Tibial nerve (tissue), 4 donors: ENCODE measurements at regions not wholly inside any gene's neighbourhood (a gene's known extent, or its start where the extent isn't known, plus 50 kb on each side); places are given as distances from the start of the nearest gene placed in this dataset.

Source experiments
- CTCF ChIP-seq, 5 experiments: fragments of 200-600 bp in 3 of 5; fragments of 450-650 bp in 2 of 5; sonication (generic) in 3 of 5; IDR thresholded peaks; one replicate each; pipeline ENCODE4 v1.5.1; 2016 to 2019; ENCODE audit warnings: antibody characterized with exemption in 5 of 5, mild to moderate bottlenecking in 3 of 5, moderate library complexity in 2 of 5
- EP300 ChIP-seq, 2 donors: sonication (generic); formaldehyde crosslinking; IDR thresholded peaks; one replicate each; pipeline ENCODE4 v1.6.1; 2017; ENCODE audit warnings: antibody characterized with exemption in 2 of 2, mild to moderate bottlenecking in 1 of 2
- POLR2A ChIP-seq, 2 donors: fragments of 450-650 bp; IDR thresholded peaks; one replicate each; pipeline ENCODE4 v1.6.1; 2017; ENCODE audit warnings: antibody characterized with exemption in 2 of 2, mild to moderate bottlenecking in 2 of 2, moderate library complexity in 2 of 2

GRCh38 chr9:13684656-13685055 is 405.2 kb upstream of the MPDZ start:
- TF ChIP-seq CTCF (IDR thresholded peaks at IDR 0.05) (no peak), POLR2A (IDR thresholded peaks at IDR 0.05) (no peak), EP300 (IDR thresholded peaks at IDR 0.05) (no peak)
